Brain microvascular endothelial cell (primary cell): ENCODE measurements at regions not wholly inside any gene's neighbourhood (a gene's known extent, or its start where the extent isn't known, plus 50 kb on each side); places are given as distances from the start of the nearest gene placed in this dataset.

Experiments
- DNase-seq: peaks from one replicate; pipeline ENCODE4 v3.0.0-alpha.2; 2020
- H3K27ac ChIP-seq: fragments of 250-450 bp; sonication (Bioruptor Pico); 2 replicates; pipeline ENCODE4 v1.5.1; 2020; ENCODE audit warnings: mild to moderate bottlenecking, moderate library complexity
- H3K27me3 ChIP-seq: fragments of 250-450 bp; sonication (Bioruptor Pico); replicated peaks from 2 replicates; pipeline ENCODE4 v1.5.1; 2020; ENCODE audit warnings: mild to moderate bottlenecking
- H3K36me3 ChIP-seq: fragments of 250-450 bp; sonication (Bioruptor Pico); replicated peaks from 2 replicates; pipeline ENCODE4 v1.5.1; 2020; ENCODE audit warnings: mild to moderate bottlenecking
- H3K4me3 ChIP-seq: 2 replicates; pipeline ENCODE4 v1.5.1; 2011; ENCODE audit warnings: low read depth, mild to moderate bottlenecking, control low read depth, low read length, moderate library complexity
- CTCF ChIP-seq: IDR thresholded peaks from 2 replicates; pipeline ENCODE4 v1.5.1; 2011; ENCODE audit warnings: low read depth, mild to moderate bottlenecking, moderate library complexity, low read length, control low read depth, inconsistent platforms; ENCODE audit errors: missing control alignments
- in situ Hi-C: cut with HindIII; loops from 2 replicates; pipeline ENCODE4 v1.10.0; 2017; ENCODE audit warnings: low sequenced_read_pairs, low pct_ligation_motif_present

DNA sequence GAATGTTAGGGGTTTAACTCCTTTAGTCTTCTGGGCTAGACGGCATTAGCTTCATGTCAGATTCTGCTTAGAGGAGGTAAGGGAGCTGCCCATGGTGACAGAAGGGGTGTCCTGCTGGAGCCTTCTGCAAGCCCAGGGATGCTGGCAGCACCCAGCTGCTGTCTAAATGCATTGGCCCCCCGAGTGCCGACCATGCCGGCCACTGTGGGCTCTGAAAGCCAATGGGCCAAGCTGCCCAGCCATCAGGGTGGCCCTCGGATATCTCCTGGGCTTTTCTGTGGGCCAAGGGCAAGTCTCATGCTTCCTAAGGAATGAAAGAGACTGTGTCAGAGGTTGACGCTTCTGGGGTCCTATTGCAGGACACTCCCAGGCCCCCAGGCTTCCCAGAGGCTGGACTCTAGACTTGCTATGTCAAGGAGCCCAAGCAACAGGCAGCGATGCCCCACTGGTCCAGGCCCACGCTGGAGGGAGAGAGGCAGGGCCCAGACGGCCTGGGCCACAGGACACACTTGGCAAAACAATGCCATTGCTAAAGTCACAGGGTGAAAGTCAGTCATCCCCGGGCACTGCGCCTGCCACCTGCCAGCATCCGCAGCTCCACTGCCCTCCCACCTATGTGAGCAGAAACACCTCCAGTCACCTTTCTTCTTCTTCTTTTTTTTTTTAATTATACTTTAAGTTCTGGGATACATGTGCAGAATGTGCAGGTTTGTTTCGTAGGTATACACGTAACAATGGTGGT lies 160.2 kb upstream of the GPR12 start:
- Histone ChIP-seq H3K27ac (no peak overlapping the region), H3K4me3 (no peak overlapping the region), H3K27me3 (no peaks in the 10 kb centered on the region), H3K36me3 (no peaks in the 10 kb centered on the region)
- TF ChIP-seq CTCF, result no peak
- DNase-seq, result no peak
- in situ Hi-C loops, result no loop called here

- Histone ChIP-seq H3K27ac (no peak overlapping the region), H3K4me3 (no peak overlapping the region), H3K27me3 (no peaks in the 10 kb centered on the region), H3K36me3 (no peaks in the 10 kb centered on the region)
- in situ Hi-C loops, result no loop called here
- DNase-seq, result no peak
- TF ChIP-seq CTCF, result no peak
These were observed 159.1 kb upstream of the GPR12 start for GRCh38 chr13:26919732-26920131.

DNA sequence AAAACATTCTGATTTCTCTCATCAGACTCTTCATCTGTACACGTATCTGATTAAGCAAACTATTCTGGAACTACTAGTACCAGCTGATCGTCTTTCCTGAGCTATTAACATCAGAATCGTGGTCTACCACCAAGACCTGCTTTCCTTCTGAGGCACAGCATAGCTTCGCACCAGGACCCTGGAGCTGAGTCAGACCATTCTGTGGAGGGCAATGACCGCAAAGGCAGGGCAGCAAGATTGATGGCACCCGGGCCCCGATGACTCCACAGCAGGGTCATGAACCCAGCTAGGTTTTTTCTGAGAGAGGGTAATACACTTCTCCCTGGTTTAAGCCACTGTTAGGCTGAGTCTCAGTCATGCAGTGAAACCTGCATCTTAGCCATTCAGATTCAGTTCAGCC lies 158.7 kb upstream of the GPR12 start:
- in situ Hi-C loops, result no loop called here
- no peaks in the 10 kb centered on the region for H3K27me3 ChIP-seq
- H3K36me3 ChIP-seq, result no peaks in the 10 kb centered on the region
- DNase-seq, result no peak
- no peak overlapping the region for H3K4me3 ChIP-seq
- H3K27ac ChIP-seq, result no peak overlapping the region
- TF ChIP-seq CTCF, result no peak

- Histone ChIP-seq H3K36me3 (no peaks in the 10 kb centered on the region), H3K4me3 (no peak overlapping the region), H3K27ac (no peak overlapping the region), H3K27me3 (no peaks in the 10 kb centered on the region)
- TF ChIP-seq CTCF, result no peak
- no peak for DNase-seq
- in situ Hi-C loops, result no loop called here
These were observed 154.0 kb upstream of the GPR12 start for GRCh38 chr13:26914624-26915023.

- in situ Hi-C loops, result no loop called here
- no peak for TF ChIP-seq CTCF
- no peak for DNase-seq
- Histone ChIP-seq H3K27me3 (no peaks in the 10 kb centered on the region), H3K4me3 (no peak overlapping the region), H3K36me3 (no peaks in the 10 kb centered on the region), H3K27ac (no peak overlapping the region)
These were observed 153.6 kb upstream of the GPR12 start for GRCh38 chr13:26914148-26914547.
